Ishikawa (cell line): ENCODE measurements at regions not wholly inside any gene's neighbourhood (a gene's known extent, or its start where the extent isn't known, plus 50 kb on each side); places are given as distances from the start of the nearest gene placed in this dataset.

Experiments used
- CEBPB ChIP-seq: IDR thresholded peaks from 2 replicates; pipeline ENCODE4 v1.6.1; 2012
- CREB1 ChIP-seq: IDR thresholded peaks from 2 replicates; pipeline ENCODE4 v1.6.1; 2012; ENCODE audit warnings: low read depth
- EGR1 ChIP-seq: IDR thresholded peaks from 2 replicates; pipeline ENCODE4 v1.6.1; 2012
- EP300 ChIP-seq: IDR thresholded peaks from 2 replicates; pipeline ENCODE4 v1.6.1; 2012; ENCODE audit warnings: borderline replicate concordance
- FOXM1 ChIP-seq: IDR thresholded peaks from 2 replicates; pipeline ENCODE4 v1.6.1; 2012; ENCODE audit warnings: low read depth, borderline replicate concordance
- NFIC ChIP-seq: IDR thresholded peaks from 2 replicates; pipeline ENCODE4 v1.6.1; 2012
- RAD21 ChIP-seq: IDR thresholded peaks from 2 replicates; pipeline ENCODE4 v1.6.1; 2012; ENCODE audit warnings: low read depth
- TAF1 ChIP-seq: IDR thresholded peaks from 2 replicates; pipeline ENCODE4 v1.6.1; 2012; ENCODE audit warnings: low read depth, mild to moderate bottlenecking
- TCF12 ChIP-seq: IDR thresholded peaks from 2 replicates; pipeline ENCODE4 v1.6.1; 2012; ENCODE audit warnings: low read depth
- TEAD4 ChIP-seq: IDR thresholded peaks from 2 replicates; pipeline ENCODE4 v1.6.1; 2012
- YY1 ChIP-seq: IDR thresholded peaks from 2 replicates; pipeline ENCODE4 v1.6.1; 2012; ENCODE audit warnings: low read depth
- ZBTB7A ChIP-seq: IDR thresholded peaks from 2 replicates; pipeline ENCODE4 v1.6.1; 2012; ENCODE audit warnings: low read depth
- TF ChIP-seq, protein P1 (sequence below): IDR thresholded peaks from 2 replicates; pipeline ENCODE4 v1.6.1; 2012; ENCODE audit warnings: low read depth, mild to moderate bottlenecking
- TF ChIP-seq, protein P2 (sequence below): IDR thresholded peaks from 2 replicates; pipeline ENCODE4 v1.6.1; 2012
- TF ChIP-seq, protein P3 (sequence below): IDR thresholded peaks from 2 replicates; pipeline ENCODE4 v1.6.1; 2012

DNA sequence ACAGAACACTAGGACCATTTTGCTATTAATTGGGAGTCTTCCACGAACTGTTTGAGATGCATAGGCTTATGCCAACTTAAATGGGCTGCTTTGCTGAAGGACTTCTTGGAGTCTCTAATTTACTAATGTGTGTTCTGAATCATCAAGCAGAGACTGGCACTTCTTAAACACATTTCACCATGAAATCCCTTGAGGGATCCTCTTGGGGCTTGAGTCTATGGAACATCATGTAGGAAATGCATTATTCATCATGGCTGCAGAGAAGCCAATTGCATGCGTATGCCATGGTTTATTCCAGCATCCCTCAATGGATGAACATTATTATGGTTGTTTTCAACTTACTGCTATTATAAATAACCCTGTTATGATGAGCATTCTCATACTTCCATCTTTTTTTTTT is 73.4 kb downstream of the FGD2 start:
- no peak for TF ChIP-seq CEBPB
- no peak for TF ChIP-seq FOXM1
- TF ChIP-seq, protein P1, sequence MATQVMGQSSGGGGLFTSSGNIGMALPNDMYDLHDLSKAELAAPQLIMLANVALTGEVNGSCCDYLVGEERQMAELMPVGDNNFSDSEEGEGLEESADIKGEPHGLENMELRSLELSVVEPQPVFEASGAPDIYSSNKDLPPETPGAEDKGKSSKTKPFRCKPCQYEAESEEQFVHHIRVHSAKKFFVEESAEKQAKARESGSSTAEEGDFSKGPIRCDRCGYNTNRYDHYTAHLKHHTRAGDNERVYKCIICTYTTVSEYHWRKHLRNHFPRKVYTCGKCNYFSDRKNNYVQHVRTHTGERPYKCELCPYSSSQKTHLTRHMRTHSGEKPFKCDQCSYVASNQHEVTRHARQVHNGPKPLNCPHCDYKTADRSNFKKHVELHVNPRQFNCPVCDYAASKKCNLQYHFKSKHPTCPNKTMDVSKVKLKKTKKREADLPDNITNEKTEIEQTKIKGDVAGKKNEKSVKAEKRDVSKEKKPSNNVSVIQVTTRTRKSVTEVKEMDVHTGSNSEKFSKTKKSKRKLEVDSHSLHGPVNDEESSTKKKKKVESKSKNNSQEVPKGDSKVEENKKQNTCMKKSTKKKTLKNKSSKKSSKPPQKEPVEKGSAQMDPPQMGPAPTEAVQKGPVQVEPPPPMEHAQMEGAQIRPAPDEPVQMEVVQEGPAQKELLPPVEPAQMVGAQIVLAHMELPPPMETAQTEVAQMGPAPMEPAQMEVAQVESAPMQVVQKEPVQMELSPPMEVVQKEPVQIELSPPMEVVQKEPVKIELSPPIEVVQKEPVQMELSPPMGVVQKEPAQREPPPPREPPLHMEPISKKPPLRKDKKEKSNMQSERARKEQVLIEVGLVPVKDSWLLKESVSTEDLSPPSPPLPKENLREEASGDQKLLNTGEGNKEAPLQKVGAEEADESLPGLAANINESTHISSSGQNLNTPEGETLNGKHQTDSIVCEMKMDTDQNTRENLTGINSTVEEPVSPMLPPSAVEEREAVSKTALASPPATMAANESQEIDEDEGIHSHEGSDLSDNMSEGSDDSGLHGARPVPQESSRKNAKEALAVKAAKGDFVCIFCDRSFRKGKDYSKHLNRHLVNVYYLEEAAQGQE: no peak
- no peak for TF ChIP-seq TAF1
- no peak for TF ChIP-seq TEAD4
- no peak for TF ChIP-seq NFIC
- TF ChIP-seq EGR1: no peak

DNA sequence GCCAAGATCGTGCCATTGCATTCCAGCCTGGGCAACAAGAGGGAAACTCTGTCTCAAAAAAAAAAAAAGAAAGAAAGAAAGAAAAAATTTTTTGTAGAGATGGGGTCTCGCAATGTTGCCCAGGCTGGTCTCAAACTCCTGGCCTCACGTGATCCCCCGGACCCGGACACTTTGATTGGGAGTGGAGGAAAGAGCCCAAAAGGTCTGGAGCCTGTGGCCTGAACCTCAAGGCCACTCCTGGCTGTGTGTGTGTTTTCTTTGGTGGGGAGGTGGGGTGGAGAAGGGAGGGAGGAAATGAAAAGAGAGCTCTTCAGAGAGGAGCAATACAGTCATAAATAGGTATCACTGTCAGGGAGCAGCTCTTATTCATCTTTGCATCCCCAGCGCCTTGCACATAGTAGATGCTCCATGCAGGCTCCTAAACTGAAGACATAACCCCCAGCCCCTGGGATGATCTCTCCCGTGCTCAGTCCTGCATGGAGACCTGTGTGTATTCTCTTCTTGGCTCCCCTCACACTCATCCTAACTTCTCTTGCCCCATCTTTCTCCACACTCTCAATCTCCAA is 75.7 kb downstream of the FGD2 start:
- TF ChIP-seq YY1: no peak
- no peak for TF ChIP-seq NFIC
- TF ChIP-seq, protein P1: no peak
- TF ChIP-seq, protein P2, sequence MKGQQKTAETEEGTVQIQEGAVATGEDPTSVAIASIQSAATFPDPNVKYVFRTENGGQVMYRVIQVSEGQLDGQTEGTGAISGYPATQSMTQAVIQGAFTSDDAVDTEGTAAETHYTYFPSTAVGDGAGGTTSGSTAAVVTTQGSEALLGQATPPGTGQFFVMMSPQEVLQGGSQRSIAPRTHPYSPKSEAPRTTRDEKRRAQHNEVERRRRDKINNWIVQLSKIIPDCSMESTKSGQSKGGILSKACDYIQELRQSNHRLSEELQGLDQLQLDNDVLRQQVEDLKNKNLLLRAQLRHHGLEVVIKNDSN: no peak
- TF ChIP-seq RAD21: no peak
- no peak for TF ChIP-seq TAF1
- no peak for TF ChIP-seq EP300
- TF ChIP-seq EGR1: no peak
- TF ChIP-seq CEBPB: no peak
- no peak for TF ChIP-seq TCF12
- TF ChIP-seq ZBTB7A: no peak
- TF ChIP-seq CREB1: no peak
- TF ChIP-seq, protein P3, sequence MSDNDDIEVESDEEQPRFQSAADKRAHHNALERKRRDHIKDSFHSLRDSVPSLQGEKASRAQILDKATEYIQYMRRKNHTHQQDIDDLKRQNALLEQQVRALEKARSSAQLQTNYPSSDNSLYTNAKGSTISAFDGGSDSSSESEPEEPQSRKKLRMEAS: no peak
- TF ChIP-seq FOXM1: no peak
- TF ChIP-seq TEAD4: no peak

DNA sequence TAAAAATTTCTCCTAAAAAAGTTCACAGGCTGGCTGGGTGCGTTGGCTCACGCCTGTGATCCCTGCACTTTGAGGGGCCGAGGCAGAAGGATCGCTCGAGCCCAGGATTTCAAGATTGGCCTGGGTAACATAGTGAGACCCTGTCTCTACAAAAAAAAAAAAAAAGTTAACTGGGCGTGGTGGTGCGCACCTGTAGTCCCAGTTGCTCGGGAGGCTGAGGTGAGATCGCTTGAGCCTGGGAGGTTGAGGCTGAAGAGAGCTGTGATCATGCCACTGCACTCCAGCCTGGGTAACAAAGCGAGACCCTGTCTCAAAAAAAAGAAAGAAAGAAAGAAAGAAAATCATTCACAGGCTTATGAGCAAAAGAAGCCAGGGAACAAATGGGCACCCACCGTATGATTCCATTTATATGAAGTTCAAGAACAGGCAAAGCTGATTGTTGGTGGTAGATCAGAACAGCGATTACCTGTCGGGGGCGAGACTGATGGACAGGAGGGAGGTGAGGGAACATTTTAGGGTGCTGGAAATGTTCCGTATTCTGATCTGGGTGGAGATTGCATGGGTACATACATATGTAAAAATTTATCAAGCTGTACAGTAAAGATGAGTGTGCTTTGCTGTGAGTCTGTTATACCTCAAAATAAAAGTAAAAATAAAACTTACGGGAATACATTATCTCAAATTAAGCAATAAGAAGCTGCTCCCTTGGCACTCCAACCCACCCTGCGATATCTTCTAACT is 77.1 kb downstream of the FGD2 start:
- TF ChIP-seq ZBTB7A: no peak

DNA sequence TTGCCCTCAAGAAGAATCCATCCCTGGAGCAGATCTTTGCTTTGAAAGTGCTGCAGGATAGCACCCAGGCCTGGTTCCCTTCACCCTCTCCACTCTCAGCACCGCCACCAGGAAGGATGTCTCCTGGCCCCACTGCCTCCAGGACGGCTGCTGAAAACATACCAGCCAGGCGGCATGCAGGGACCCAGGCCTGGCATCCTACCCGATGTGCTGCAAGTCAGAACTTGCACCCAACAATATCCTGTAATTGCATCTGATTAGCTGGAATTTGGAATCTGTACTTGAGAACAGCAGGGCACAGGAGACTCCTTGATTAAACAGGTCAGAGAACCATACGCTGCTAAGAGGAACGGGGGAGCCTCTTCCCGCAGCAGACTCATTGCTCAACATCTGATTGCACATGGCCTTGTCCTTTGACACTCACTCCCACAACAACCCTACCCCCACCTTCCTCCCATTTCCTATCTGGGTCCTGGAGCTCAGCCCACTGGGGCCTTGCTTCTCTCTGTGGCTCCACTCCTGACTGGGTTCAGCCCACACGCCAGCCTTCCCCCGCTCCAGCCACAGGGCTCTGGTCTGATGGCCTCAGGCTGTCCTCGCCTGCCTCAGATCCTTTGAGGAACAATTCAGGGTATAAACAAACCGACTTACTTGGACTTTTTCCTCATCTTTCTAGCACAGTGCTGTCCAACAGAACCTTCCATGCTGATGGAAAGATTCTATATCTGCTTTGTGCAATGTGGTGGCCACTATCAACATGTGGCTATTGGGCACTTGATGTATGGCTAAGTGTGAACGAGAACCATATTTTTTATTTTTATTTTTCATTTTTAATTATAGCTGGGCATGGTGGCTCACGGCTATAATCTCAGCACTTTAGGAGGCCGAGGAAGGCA is 78.0 kb downstream of the FGD2 start:
- TF ChIP-seq NFIC: no peak

DNA sequence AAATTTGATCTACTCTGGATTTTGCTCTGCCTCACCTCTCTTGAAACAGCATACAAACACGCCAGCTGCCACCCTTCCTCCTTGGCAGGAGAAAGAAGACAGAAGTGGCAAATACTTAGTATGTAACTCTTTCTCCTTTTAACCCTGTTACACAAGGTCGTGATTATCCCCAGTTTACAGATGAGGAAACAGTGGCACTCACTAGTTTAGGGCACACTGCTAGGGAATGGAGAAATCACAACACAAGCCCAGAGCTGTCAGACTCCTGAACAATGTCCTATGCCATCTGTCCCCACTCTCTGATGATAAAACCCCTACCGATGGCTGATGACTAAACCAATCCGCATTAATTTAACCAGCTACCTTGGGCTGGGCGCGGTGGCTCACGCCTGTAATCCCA is 79.7 kb downstream of the FGD2 start:
- TF ChIP-seq, protein P3: no peak
- TF ChIP-seq, protein P2: no peak
- no peak for TF ChIP-seq TCF12
- TF ChIP-seq YY1: no peak
- TF ChIP-seq EGR1: no peak

DNA sequence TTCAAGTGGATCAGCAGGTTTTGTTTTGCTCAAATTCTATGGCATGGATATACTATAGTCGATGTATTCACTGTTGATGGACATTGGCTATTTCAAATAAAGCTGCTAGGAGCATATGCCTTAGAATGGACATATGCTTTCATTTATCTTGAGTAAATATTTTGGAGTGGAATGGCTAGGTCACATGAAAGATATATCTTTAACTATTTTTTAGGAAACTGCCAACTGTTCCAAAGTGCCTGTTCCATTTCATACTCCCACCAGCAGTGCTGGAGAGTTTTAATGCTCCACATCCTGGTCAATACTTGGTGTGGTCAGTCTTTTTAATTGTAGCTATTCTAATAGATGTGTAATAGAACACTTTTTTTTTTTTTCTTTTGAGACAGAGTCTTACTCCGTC is 81.1 kb upstream of the PIM1 start:
- no peak for TF ChIP-seq FOXM1
- TF ChIP-seq, protein P2: no peak
- TF ChIP-seq YY1: no peak
- no peak for TF ChIP-seq RAD21
- TF ChIP-seq TCF12: no peak
- no peak for TF ChIP-seq NFIC
- TF ChIP-seq TEAD4: no peak
- no peak for TF ChIP-seq CEBPB
- TF ChIP-seq, protein P1: no peak
- TF ChIP-seq EP300: no peak
- TF ChIP-seq CREB1: no peak
- TF ChIP-seq, protein P3: no peak
- TF ChIP-seq TAF1: no peak
